GM21423 (cell line): ENCODE measurements at regions not wholly inside any gene's neighbourhood (a gene's known extent, or its start where the extent isn't known, plus 50 kb on each side); places are given as distances from the start of the nearest gene placed in this dataset.

ENCODE experiments used
- ATAC-seq: cut with Tn5 transposase; IDR thresholded peaks from one replicate; pipeline ENCODE4 v1.9.1; 2021; ENCODE audit warnings: mild to moderate bottlenecking, moderate library complexity; ENCODE audit not compliant: unreplicated experiment

- ATAC-seq: no peak
Measured at GRCh38 chr12:105975351-105975750, 163.4 kb downstream of the NUAK1 start.

- ATAC-seq: no peak
Measured at GRCh38 chr12:105977236-105977635, 161.5 kb downstream of the NUAK1 start.

- no peak for ATAC-seq
Measured at GRCh38 chr12:105977652-105978051, 161.1 kb downstream of the NUAK1 start.

GRCh38 chr12:105978276-105978675 lies 160.5 kb downstream of the NUAK1 start:
- ATAC-seq: no peak

- ATAC-seq: no peak
Measured at GRCh38 chr12:105978686-105979085, 160.1 kb downstream of the NUAK1 start.

- ATAC-seq: no peak
Measured at GRCh38 chr12:105980085-105980484, 158.7 kb downstream of the NUAK1 start.

- no peak for ATAC-seq
Measured at GRCh38 chr12:105980533-105980932, 158.2 kb downstream of the NUAK1 start.

GRCh38 chr12:105982022-105982421 lies 156.7 kb downstream of the NUAK1 start:
- no peak for ATAC-seq

GRCh38 chr12:105983622-105984320 lies 155.0 kb downstream of the NUAK1 start:
- ATAC-seq: no peak

- ATAC-seq: no peak
Measured at GRCh38 chr12:105985383-105985782, 153.4 kb downstream of the NUAK1 start.

- no peak for ATAC-seq
Measured at GRCh38 chr12:105986779-105987684, 151.7 kb downstream of the NUAK1 start.

- no peak for ATAC-seq
Measured at GRCh38 chr12:105987685-105988035, 151.1 kb downstream of the NUAK1 start.

GRCh38 chr12:105992849-105993740 lies 145.7 kb downstream of the NUAK1 start:
- ATAC-seq: no peak

GRCh38 chr12:105993766-105994555 lies 144.8 kb downstream of the NUAK1 start:
- no peak for ATAC-seq

- ATAC-seq: no peak
Measured at GRCh38 chr12:105995961-105996431, 142.8 kb downstream of the NUAK1 start.

- ATAC-seq: no peak
Measured at GRCh38 chr12:105998561-105998960, 140.2 kb downstream of the NUAK1 start.

- ATAC-seq: no peak
Measured at GRCh38 chr12:106000382-106001104, 138.2 kb downstream of the NUAK1 start.

- no peak for ATAC-seq
Measured at GRCh38 chr12:106001105-106001836, 137.5 kb downstream of the NUAK1 start.

- no peak for ATAC-seq
Measured at GRCh38 chr12:106001837-106002218, 136.9 kb downstream of the NUAK1 start.
